ENCODE measurements at regions not wholly inside any gene's neighbourhood (a gene's known extent, or its start where the extent isn't known, plus 50 kb on each side); places are given as distances from the start of the nearest gene placed in this dataset.

- H2AFZ ChIP-seq (ENCODE audit: low read length), result no peak overlapping the region
- no peak overlapping the region for H3K18ac ChIP-seq (ENCODE audit: insufficient read length, low read depth, low read length)
- no peak for TF ChIP-seq CTCF (conservative IDR thresholded peaks at IDR 0.05)
- no peaks in the 10 kb centered on the region for H3K4me1 ChIP-seq (ENCODE audit: insufficient read depth, low read length)
- H2BK20ac ChIP-seq (ENCODE audit: low read depth, low read length, poor library complexity, severe bottlenecking), result no peak overlapping the region
- no peak overlapping the region for H4K91ac ChIP-seq (ENCODE audit: insufficient read length, low read depth, low read length)
- no peaks in the 10 kb centered on the region for H3K27me3 ChIP-seq (ENCODE audit: insufficient read depth, low read length)
- no peak overlapping the region for H4K5ac ChIP-seq (ENCODE audit: insufficient read length, low read depth, low read length)
- no peak overlapping the region for H3K56ac ChIP-seq (ENCODE audit: insufficient read length, low read depth, low read length)
- H3K9me3 ChIP-seq (ENCODE audit: control insufficient read depth, low read depth, low read length), result no peaks in the 10 kb centered on the region
- no peak overlapping the region for H3K4ac ChIP-seq (ENCODE audit: low read depth, low read length)
- no peak overlapping the region for H2BK5ac ChIP-seq (ENCODE audit: insufficient read length, low read length)
- no peak overlapping the region for H2BK12ac ChIP-seq (ENCODE audit: insufficient read length, low read depth, low read length)
- H4K8ac ChIP-seq (replicated peaks; ENCODE audit: insufficient read length, low read depth, low read length), result no peak overlapping the region
- H3K79me1 ChIP-seq (ENCODE audit: insufficient read depth, low read depth, low read length, poor library complexity, severe bottlenecking), result no peaks in the 10 kb centered on the region
- no peak overlapping the region for H3T11ph ChIP-seq (ENCODE audit: low read length)
- no peak for DNase-seq
- H3K4me2 ChIP-seq (ENCODE audit: insufficient read depth, insufficient read length, low read length), result no peak overlapping the region
- H2BK120ac ChIP-seq (ENCODE audit: low read depth, low read length, poor library complexity, severe bottlenecking), result no peak overlapping the region
- no peaks in the 10 kb centered on the region for H3K4me1 Mint-ChIP-seq
- H3K9ac ChIP-seq (ENCODE audit: extremely low read depth, insufficient read length, low read length), result no peak overlapping the region
- H4K20me1 ChIP-seq (ENCODE audit: control insufficient read depth, insufficient read depth, insufficient read length), result no peaks in the 10 kb centered on the region
- no peak overlapping the region for H3K23ac ChIP-seq (ENCODE audit: insufficient read length, low read depth, low read length)
- no peak overlapping the region for H3K14ac ChIP-seq (ENCODE audit: insufficient read depth, low read length)
- no peaks in the 10 kb centered on the region for H3K79me2 ChIP-seq (ENCODE audit: insufficient read depth, low read length)
- H3K27ac ChIP-seq (ENCODE audit: insufficient read length, low read depth, low read length), result no peak overlapping the region
- H3K23me2 ChIP-seq (ENCODE audit: insufficient read length, low read depth, low read length, poor library complexity, severe bottlenecking), result no peaks in the 10 kb centered on the region
- peaks cover 2 to 21% (median 9%) of the 10 kb centered on the region in 3 experiments for H3K36me3 Mint-ChIP-seq (ENCODE audit: insufficient read depth in 1 of 3, low read depth in 3 of 3)
- no peak overlapping the region for H3K4me3 Mint-ChIP-seq
- no CpG with 5 or more reads among the region's 2 CpGs for whole genome bisulfite sequencing (ENCODE audit: extremely low coverage, insufficient read length, low lambda C conversion rate)
- no peak overlapping the region for H3K27ac Mint-ChIP-seq
- H2AK5ac ChIP-seq (ENCODE audit: insufficient read length, low read length), result no peak overlapping the region
- peaks cover 19 to 26% of the 10 kb centered on the region in 2 experiments for H3K9me3 Mint-ChIP-seq
- H2BK15ac ChIP-seq (ENCODE audit: low read depth, low read length), result no peak overlapping the region
- no peaks in the 10 kb centered on the region for H3K27me3 Mint-ChIP-seq (ENCODE audit: low read depth)
Measured at GRCh38 chr6:86448398-86448797, 488.9 kb upstream of the HTR1E start.
